T1000 (cell line): ENCODE measurements at regions not wholly inside any gene's neighbourhood (a gene's known extent, or its start where the extent isn't known, plus 50 kb on each side); places are given as distances from the start of the nearest gene placed in this dataset.

Source experiments
- DNase-seq: peaks from one replicate; lab custom pipeline; 2025; ENCODE audit warnings: mixed read lengths; lab: John Stamatoyannopoulos, UW

GRCh38 chr9:105064248-105065097, 136.5 kb upstream of the ABCA1 start:
- peak; percentile 80 for DNase-seq

GRCh38 chr9:105065098-105066088, 137.4 kb upstream of the ABCA1 start:
- no peak for DNase-seq

- DNase-seq: no peak
Measured at GRCh38 chr9:105066275-105066865, 138.4 kb upstream of the ABCA1 start.

- DNase-seq: peak; percentile 44
Measured at GRCh38 chr9:105067895-105068580, 140.1 kb upstream of the ABCA1 start.

- no peak for DNase-seq
Measured at GRCh38 chr9:105069285-105069684, 141.3 kb upstream of the ABCA1 start.

GRCh38 chr9:105069696-105070095, 141.7 kb upstream of the ABCA1 start:
- DNase-seq: no peak

- DNase-seq: no peak
Measured at GRCh38 chr9:105070176-105070575, 142.2 kb upstream of the ABCA1 start.

GRCh38 chr9:105072476-105072875, 144.5 kb upstream of the ABCA1 start:
- no peak for DNase-seq

- DNase-seq: no peak
Measured at GRCh38 chr9:105073147-105073546, 145.2 kb upstream of the ABCA1 start.

- no peak for DNase-seq
Measured at GRCh38 chr9:105074491-105074890, 146.5 kb upstream of the ABCA1 start.

GRCh38 chr9:105076729-105077128, 148.8 kb upstream of the ABCA1 start:
- DNase-seq: no peak

- DNase-seq: no peak
Measured at GRCh38 chr9:105079457-105079856, 151.5 kb upstream of the ABCA1 start.

- no peak for DNase-seq
Measured at GRCh38 chr9:105082843-105083242, 154.9 kb upstream of the ABCA1 start.

GRCh38 chr9:105083256-105083655, 155.3 kb upstream of the ABCA1 start:
- no peak for DNase-seq

GRCh38 chr9:105087910-105088898, 156.2 kb upstream of the SLC44A1 start:
- no peak for DNase-seq

- DNase-seq: no peak
Measured at GRCh38 chr9:105089874-105090273, 154.6 kb upstream of the SLC44A1 start.

GRCh38 chr9:105091004-105091640, 153.3 kb upstream of the SLC44A1 start:
- no peak for DNase-seq

- no peak for DNase-seq
Measured at GRCh38 chr9:105093685-105094084, 150.8 kb upstream of the SLC44A1 start.

- DNase-seq: no peak
Measured at GRCh38 chr9:105098370-105098769, 146.1 kb upstream of the SLC44A1 start.

- no peak for DNase-seq
Measured at GRCh38 chr9:105103776-105104175, 140.7 kb upstream of the SLC44A1 start.
